ENCODE measurements at regions not wholly inside any gene's neighbourhood (a gene's known extent, or its start where the extent isn't known, plus 50 kb on each side); places are given as distances from the start of the nearest gene placed in this dataset.
A peak's percentile ranks its signal among the peaks of the same experiment; 100 is the strongest.
"Not testable (repeated sequence)": the region's sequence is repeated elsewhere in the genome, so short reads cannot be mapped to it uniquely, and the experiment has no call there.

GRCh38 chr12:9331218-9331626, 123.0 kb upstream of the PZP start:
- DNase-seq (ENCODE audit: missing footprints) (peak; percentile 81), ATAC-seq (peak; percentile 63)
- intact Hi-C loops (cut with DNase I), result loop anchor here (10.0 kb wide), 1 partner anchor 374 kb away; no protein-coding TSS in a partner anchor

DNA sequence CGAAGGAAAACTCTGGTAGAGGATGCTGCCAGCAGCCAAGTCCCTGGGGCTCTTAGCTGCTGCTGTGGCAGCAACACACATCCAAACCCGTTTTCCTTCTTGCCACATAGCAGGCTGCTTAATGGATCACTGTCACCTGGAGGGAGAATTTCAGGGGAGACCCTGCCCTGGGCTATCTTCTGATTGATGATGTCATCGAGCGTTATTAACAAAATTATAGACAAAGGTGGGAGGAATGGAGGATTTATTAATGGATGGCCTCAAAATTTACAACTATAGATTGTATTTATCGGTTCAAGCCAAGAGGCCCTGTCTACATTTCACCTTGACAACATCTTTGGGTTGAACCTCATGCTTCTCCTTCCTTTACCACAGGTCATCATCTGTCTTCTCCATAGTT, 120.8 kb upstream of the PZP start:
- ATAC-seq, result no peak

GRCh38 chr12:9328065-9328464, 119.9 kb upstream of the PZP start:
- ATAC-seq, result no peak
- intact Hi-C loops (cut with DNase I), result no loop called here
- DNase-seq (ENCODE audit: missing footprints), result no peak

More for the DNA sequence above, 120.8 kb upstream of the PZP start:
- intact Hi-C loops (cut with DNase I), result no loop called here
- DNase-seq (ENCODE audit: missing footprints), result no peak

GRCh38 chr12:9327320-9327719, 119.1 kb upstream of the PZP start:
- intact Hi-C loops (cut with DNase I), result no loop called here
- DNase-seq (ENCODE audit: missing footprints), result no peak
- no peak for ATAC-seq

DNA sequence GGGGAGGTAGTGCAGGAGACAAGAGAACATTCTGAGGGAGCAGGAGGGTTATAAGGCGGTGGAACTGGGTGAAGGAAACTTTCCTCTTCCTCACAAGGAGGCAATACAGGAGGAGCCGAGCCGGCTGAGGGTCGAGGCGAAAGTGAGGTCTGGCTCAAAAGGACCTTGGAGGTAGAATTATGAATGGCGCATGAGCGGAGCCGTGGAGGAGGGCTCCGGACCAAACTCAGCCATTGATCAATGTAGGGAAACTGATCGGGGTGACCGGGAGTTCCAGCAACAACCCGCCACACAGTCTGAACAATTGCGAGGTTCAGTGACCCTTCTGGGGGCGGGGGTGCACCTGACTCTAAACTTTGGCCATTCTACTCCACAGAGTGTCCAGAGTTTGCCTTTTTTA, 118.7 kb upstream of the PZP start:
- intact Hi-C loops (cut with DNase I); ATAC-seq; DNase-seq (ENCODE audit: missing footprints): not testable (repeated sequence)

GRCh38 chr12:9326085-9326484, 117.9 kb upstream of the PZP start:
- intact Hi-C loops (cut with DNase I), result no loop called here
- no peak for DNase-seq (ENCODE audit: missing footprints)
- no peak for ATAC-seq

DNA sequence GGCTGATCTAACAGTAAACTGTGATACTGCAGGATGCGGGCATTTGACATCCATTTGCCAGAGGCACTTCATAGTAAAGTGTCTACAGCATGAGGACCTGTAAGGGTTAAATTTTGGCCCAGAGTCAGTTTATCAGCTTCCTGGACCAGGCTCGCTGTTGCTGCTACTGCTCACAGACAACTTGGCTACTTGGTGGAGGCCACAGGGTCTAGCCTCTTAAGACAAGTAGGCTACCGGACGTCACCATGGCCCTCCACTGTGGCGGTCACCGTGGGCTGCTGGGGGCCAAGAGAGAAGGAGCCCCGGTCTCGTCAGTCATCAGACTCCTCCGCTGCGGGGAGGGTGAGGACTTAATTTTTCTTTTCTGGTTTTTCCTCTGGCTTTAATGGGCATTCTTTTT, 117.3 kb upstream of the PZP start:
- ATAC-seq (no peak), DNase-seq (ENCODE audit: missing footprints) (no peak)
- intact Hi-C loops (cut with DNase I), result no loop called here

- intact Hi-C loops (cut with DNase I), result no loop called here
- no peak for ATAC-seq
- DNase-seq (ENCODE audit: missing footprints), result no peak
These were observed 116.6 kb upstream of the PZP start for GRCh38 chr12:9324782-9325181.

DNA sequence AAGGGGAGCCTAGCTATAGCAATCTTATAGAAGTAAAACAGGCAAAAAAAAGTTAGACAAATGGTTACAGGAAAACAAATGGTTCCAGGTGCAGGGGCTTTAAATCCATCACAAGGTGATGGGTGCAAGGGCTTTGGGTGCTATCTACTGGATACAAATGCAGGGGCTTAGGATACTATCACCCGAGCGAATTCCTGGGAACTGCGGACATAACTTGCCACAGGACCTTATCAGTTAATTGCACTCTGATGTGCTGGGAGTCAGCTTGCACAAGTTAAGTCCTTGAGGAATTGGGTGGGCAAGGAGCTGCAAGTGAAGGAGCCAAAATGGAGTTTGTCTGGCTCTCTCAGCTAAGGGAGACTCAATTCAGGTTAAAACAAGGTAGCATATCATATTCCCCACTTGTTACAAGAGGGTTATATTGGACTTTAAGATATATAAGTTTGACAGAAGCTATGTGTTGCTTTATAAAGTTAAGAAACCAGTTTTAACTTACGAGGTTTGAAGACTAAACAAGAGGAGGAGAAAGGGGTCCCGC, 115.0 kb upstream of the PZP start:
- no peak for ATAC-seq
- intact Hi-C loops (cut with DNase I), result no loop called here
- DNase-seq (ENCODE audit: missing footprints), result no peak

DNA sequence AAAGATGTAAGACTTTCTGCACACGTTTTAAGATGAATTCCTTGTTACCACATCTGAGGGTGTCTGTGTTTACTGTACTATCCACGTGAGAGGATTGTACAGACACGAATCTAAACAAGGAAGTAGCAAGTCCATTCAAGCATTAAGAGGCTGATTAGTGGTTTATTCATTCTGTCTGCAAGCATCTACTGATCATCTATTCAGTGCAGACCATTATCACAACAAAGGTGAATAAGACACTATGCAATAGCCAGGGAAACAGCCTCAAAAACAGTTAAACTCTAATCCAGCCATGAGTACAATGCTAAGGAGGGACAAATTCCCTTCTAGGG, 111.6 kb upstream of the PZP start:
- no peak for DNase-seq (ENCODE audit: missing footprints)
- intact Hi-C loops (cut with DNase I), result no loop called here
- no peak for ATAC-seq

DNA sequence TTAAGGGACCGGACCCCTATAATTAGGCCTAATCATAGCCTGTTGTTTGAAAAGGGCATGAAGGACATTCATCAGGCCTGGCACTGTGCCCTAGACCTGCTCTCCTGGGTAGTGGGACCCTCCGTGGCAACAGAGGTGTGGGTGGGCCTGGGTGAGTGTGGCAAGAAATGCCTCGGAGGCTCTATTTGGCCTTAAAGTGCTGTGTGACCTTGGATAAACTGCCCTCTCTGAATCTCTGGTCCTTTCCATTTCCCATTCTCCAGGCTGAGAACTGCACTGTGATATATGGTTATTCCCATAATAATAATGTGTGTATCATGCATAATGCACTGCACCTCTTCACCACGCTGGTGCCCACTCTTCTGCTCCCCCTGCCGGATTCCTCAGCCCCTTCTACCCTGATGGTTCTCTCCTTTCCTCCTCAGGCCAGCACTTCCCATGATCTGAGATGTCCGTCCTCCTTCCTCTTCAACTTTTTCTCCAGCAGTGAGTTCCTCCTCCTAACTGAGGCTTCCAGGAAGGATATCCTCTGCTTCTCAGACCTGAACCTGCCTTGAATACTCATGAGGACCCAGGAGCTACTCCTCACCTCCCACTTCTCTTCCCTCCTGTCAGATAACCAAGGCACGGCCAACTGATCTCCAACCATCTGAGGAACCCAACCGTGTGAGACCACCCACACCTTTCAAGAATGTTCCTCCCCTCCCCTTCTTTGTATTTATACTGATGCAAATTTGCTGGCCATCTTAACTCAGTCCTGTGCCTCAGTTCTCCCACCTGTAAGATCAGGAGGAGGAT, 111.0 kb upstream of the PZP start:
- ATAC-seq, result no peak

GRCh38 chr12:9313479-9313878, 105.3 kb upstream of the PZP start:
- DNase-seq (ENCODE audit: missing footprints); intact Hi-C loops (cut with DNase I); ATAC-seq: not testable (repeated sequence)

More for the DNA sequence above, 111.0 kb upstream of the PZP start:
- no peak for DNase-seq (ENCODE audit: missing footprints)
- intact Hi-C loops (cut with DNase I), result no loop called here

DNA sequence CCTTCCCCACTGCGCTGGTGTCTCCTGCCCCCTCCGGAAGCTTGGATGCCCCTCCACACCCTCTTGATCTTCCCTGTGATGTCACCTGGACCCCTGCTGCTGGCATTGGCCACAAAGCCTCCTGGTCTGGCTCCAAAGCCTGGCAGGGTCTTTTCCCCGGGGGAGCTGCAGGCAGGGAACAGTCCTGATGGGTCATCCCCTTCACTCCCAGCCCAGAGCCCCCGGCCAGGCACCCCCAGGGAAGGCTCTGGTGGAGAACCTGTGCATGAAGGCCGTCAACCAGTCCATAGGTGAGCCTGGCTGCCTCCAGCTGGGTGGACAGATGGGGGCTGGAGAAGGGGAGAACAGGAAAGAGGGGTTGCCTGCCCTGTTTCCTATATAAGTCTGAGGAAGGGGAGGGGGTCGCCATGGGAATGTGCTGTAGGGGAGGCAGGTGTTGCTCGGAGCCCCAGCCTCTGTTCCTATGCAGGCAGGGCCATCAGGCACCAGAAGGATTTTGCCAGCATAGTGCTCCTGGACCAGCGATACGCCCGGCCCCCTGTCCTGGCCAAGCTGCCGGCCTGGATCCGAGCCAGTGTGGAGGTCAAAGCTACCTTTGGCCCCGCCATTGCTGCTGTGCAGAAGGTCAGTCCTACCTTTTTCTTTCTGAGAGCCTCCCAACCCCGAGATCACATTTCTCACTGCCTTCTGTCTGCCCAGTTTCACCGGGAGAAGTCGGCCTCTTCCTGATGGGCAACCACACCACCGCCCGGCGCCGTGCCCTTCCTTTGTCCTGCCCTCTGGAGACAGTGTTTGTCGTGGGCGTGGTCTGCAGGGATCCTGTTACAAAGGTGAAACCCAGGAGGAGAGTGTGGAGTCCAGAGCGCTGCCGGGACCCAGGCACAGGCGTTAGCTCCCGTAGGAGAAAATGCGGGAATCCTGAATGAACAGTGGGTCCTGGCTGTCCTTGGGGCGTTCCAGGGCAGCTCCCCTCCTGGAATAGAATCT, 104.5 kb upstream of the PZP start:
- DNase-seq (ENCODE audit: missing footprints); intact Hi-C loops (cut with DNase I); ATAC-seq: not testable (repeated sequence)

DNA sequence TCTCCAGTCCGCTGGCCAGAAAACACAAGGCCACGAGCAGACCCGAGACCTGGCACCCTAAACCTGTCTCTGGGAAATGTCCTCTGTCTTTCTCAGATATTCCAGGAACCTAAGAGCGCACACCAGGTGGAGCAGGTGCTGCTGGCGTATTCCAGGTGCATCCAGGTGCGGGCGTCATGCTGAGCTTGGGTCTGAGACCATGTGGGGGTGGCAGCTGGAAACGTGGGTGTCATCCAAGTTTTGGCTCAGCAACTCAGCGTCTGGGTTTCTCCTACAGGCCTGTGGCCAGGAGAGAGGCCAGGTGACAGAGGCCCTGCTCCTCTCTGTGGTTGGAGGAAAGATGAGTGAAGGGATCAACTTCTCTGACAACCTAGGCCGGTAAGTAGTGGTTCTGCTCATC, 103.3 kb upstream of the PZP start:
- DNase-seq (ENCODE audit: missing footprints); ATAC-seq; intact Hi-C loops (cut with DNase I): not testable (repeated sequence)

DNA sequence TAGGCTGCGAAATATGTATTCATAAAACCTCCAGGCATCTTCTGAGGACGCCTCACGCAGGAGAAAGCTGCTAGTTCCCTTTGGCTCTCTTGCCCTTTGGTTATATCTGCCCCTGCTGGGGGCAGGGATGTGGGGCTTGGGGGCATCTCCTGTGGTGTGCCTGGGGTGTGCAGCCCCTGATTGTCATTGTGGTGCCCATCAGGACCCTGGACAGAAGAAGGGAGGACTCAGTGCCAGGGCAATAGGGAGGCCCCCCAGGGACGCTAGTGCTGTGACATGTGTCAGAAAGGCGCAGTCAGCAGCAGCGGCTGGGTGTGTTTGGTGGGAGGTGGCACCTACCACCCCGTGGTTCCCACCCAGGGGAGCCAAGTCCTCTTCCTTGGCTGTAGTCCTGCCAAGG, 102.5 kb upstream of the PZP start:
- ATAC-seq, result not testable (repeated sequence)

GRCh38 chr12:9309749-9310148, 101.6 kb upstream of the PZP start:
- DNase-seq (ENCODE audit: missing footprints); intact Hi-C loops (cut with DNase I); ATAC-seq: not testable (repeated sequence)

More for the DNA sequence above, 102.5 kb upstream of the PZP start:
- DNase-seq (ENCODE audit: missing footprints); intact Hi-C loops (cut with DNase I): not testable (repeated sequence)

- ATAC-seq; intact Hi-C loops (cut with DNase I); DNase-seq (ENCODE audit: missing footprints): not testable (repeated sequence)
These were observed 100.5 kb upstream of the PZP start for GRCh38 chr12:9308745-9309144.

- ATAC-seq, result not testable (repeated sequence)
These were observed 100.0 kb upstream of the PZP start for GRCh38 chr12:9308163-9308562.

GRCh38 chr12:9307255-9307654, 99.1 kb upstream of the PZP start:
- ATAC-seq; intact Hi-C loops (cut with DNase I); DNase-seq (ENCODE audit: missing footprints): not testable (repeated sequence)

More at GRCh38 chr12:9308163-9308562, 100.0 kb upstream of the PZP start:
- intact Hi-C loops (cut with DNase I); DNase-seq (ENCODE audit: missing footprints): not testable (repeated sequence)

Measured in Right ventricle myocardium inferior (tissue), 1 donor.